BLaER1 (cell line): ENCODE measurements at regions not wholly inside any gene's neighbourhood (a gene's known extent, or its start where the extent isn't known, plus 50 kb on each side); places are given as distances from the start of the nearest gene placed in this dataset.

Source experiments
- H3K27ac ChIP-seq: shearing (Covaris generic); formaldehyde crosslinking; 2 replicates; pipeline ENCODE4 v1.8.1; 2022
- H3K27me3 ChIP-seq: shearing (Covaris generic); formaldehyde crosslinking; 2 replicates; pipeline ENCODE4 v1.8.1; 2022
- H3K36me3 ChIP-seq: shearing (Covaris generic); formaldehyde crosslinking; 2 replicates; pipeline ENCODE4 v1.8.1; 2022
- H3K4me1 ChIP-seq: shearing (Covaris generic); formaldehyde crosslinking; 2 replicates; pipeline ENCODE4 v1.8.1; 2022
- H3K4me2 ChIP-seq: shearing (Covaris generic); formaldehyde crosslinking; 2 replicates; pipeline ENCODE4 v1.8.1; 2022
- H3K4me3 ChIP-seq: shearing (Covaris generic); formaldehyde crosslinking; 2 replicates; pipeline ENCODE4 v1.8.1; 2022
- H3K9ac ChIP-seq: shearing (Covaris generic); formaldehyde crosslinking; 2 replicates; pipeline ENCODE4 v1.8.1; 2022
- H3K9me3 ChIP-seq: shearing (Covaris generic); formaldehyde crosslinking; 2 replicates; pipeline ENCODE4 v1.8.1; 2022
- H4K20me1 ChIP-seq: shearing (Covaris generic); formaldehyde crosslinking; 2 replicates; pipeline ENCODE4 v1.8.1; 2022
- Cebpa-rat ChIP-seq: shearing (Covaris generic); IDR thresholded peaks from 2 replicates; pipeline ENCODE4 v1.8.1; 2022

DNA sequence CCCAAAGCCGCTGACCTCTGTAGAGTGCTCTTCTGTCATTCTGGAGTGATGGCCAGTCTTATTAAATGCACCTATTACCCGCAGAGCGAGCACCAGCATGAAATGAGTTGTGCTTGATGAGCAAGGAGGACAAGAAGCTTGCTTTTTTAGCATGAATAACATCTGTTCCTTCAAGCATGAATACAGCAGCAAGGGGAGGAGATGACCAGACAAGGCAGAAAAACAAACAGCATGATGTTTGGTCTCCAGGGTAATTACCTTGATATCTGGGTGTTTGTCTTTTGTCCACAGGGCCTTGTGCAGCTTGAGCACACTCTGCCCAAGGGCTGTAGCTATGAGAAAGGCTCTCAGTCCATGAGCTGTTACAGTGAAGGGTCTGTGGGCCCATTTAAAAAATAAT, 324.8 kb upstream of the DDX53 start:
- H3K9ac ChIP-seq = no peak overlapping the region; the same call in 1 of the 2 replicates
- no peak overlapping the region; the same call in 1 of the 2 replicates for H3K4me3 ChIP-seq
- H3K4me2 ChIP-seq = peak overlapping the region; percentile 61
- peaks cover 30% of the 10 kb centered on the region for H3K4me1 ChIP-seq
- peak overlapping the region; percentile 60 for H3K27ac ChIP-seq
- no peaks in the 10 kb centered on the region for H3K27me3 ChIP-seq
- no peaks in the 10 kb centered on the region for H4K20me1 ChIP-seq
- no peak for TF ChIP-seq Cebpa-rat
- peaks cover 40% of the 10 kb centered on the region for H3K9me3 ChIP-seq
- H3K36me3 ChIP-seq = no peaks in the 10 kb centered on the region

DNA sequence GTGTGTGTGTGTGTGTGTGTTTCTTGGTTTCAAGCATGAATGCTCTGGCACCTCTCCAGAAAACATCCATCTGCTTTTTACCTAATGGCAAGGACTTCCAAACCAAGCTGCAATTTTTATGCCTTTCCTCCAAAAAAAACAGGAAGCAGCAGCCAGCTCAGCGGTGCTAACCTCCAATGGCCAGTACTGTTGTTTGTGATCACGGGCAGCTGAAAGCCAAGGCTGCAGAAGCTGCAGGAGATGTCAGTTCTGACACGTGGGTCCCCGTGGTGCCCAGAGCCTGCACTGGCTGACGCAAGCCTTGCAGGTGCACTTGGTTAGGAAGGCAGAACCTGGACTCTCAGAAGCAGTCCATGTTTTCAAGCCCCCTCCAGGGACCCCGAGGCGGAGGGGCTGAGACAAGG, 313.6 kb upstream of the DDX53 start:
- peak; percentile 75; the same call in 1 of the 2 replicates for TF ChIP-seq Cebpa-rat
- H4K20me1 ChIP-seq = no peaks in the 10 kb centered on the region
- H3K4me1 ChIP-seq = peaks cover 37% of the 10 kb centered on the region
- H3K9ac ChIP-seq = peak overlapping the region; percentile 53; the same call in 1 of the 2 replicates
- H3K27me3 ChIP-seq = no peaks in the 10 kb centered on the region
- H3K4me2 ChIP-seq = peak overlapping the region; percentile 64
- H3K36me3 ChIP-seq = no peaks in the 10 kb centered on the region
- no peak overlapping the region for H3K4me3 ChIP-seq
- H3K27ac ChIP-seq = peak overlapping the region; percentile 88
- H3K9me3 ChIP-seq = peaks cover 51% of the 10 kb centered on the region

DNA sequence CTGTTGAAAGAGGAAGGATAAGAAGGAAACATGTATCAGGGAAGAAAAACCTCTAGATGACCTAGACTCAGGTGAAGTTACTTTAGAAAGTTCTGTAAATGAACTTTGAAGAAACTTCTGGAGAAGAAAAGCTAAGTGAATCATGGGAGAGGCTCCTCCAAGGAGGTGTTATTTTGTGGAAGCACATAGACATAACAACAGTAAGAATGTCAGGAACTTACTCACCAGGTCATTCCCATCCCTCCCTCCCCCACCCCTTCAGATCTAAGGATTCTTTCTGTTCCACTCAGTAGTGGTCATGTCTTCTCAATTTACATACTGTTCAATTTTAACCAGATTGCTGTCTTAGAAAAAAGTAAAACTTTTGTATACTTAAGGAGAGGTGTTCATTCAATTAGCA, 310.5 kb upstream of the DDX53 start:
- no peak overlapping the region for H3K4me2 ChIP-seq
- no peak overlapping the region for H3K9ac ChIP-seq

DNA sequence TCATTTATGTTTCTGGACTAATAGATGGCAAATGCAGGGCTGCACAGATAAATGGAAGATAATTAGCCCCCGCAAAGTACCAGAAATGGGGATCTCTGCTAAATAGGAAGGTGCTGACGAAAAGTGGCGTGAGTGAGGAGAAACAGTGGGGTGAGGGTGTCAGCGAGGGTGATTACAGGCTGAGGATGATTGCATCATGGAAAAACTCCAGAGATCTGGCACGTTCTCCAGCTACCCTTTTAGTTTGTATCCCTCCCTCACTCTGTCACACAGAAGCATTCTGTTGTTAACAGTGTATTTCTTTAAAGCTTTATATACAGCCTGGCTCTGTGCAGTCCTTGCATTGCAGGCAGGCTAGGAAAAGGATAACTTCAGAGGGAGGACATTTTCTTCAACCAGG, 309.6 kb upstream of the DDX53 start:
- no peaks in the 10 kb centered on the region for H4K20me1 ChIP-seq
- H3K4me3 ChIP-seq = no peak overlapping the region
- no peak overlapping the region for H3K27ac ChIP-seq
- no peak overlapping the region for H3K9ac ChIP-seq
- H3K4me1 ChIP-seq = peaks cover 29% of the 10 kb centered on the region
- H3K4me2 ChIP-seq = no peak overlapping the region
- no peaks in the 10 kb centered on the region for H3K27me3 ChIP-seq
- H3K9me3 ChIP-seq = peaks cover 41% of the 10 kb centered on the region
- H3K36me3 ChIP-seq = no peaks in the 10 kb centered on the region
- TF ChIP-seq Cebpa-rat = no peak

More for the DNA sequence above, 310.5 kb upstream of the DDX53 start:
- H3K27ac ChIP-seq = no peak overlapping the region
- H3K4me1 ChIP-seq = peaks cover 37% of the 10 kb centered on the region
- H4K20me1 ChIP-seq = no peaks in the 10 kb centered on the region
- H3K9me3 ChIP-seq = peaks cover 43% of the 10 kb centered on the region
- H3K27me3 ChIP-seq = no peaks in the 10 kb centered on the region
- H3K4me3 ChIP-seq = no peak overlapping the region
- no peak for TF ChIP-seq Cebpa-rat
- H3K36me3 ChIP-seq = no peaks in the 10 kb centered on the region

DNA sequence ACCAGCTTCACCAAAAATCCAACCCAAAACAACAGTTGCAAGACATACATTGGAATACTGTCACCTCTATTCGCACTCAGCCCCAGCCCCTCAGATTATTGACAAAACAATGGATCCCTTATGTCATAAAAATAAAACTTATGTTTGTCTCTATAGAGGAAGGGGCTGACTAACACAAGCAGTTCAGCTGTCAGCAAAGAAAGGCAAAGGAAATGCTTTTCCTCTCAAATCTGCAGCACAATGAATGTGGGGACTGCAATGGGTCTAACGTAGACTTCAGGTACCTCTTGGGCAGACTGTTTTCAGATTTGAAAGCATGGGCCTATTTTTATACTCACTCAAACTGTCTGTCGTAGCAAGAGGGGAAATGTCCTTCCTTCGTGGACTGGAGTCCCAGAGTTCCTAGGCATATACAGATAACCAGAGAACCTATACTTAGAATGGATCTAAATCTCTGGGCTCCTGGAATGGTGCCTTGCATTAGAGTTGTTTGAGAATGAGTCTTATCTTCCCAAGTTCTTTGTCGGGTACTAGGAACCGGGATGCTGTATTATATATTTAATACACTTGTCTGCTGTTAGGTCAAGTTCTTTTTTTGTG, 307.7 kb upstream of the DDX53 start:
- H3K36me3 ChIP-seq = no peaks in the 10 kb centered on the region
- TF ChIP-seq Cebpa-rat = no peak
- H3K9me3 ChIP-seq = peaks cover 50% of the 10 kb centered on the region
- no peak overlapping the region for H3K4me3 ChIP-seq
- no peaks in the 10 kb centered on the region for H4K20me1 ChIP-seq
- no peak overlapping the region for H3K9ac ChIP-seq
- peaks cover 9% of the 10 kb centered on the region for H3K4me1 ChIP-seq
- H3K4me2 ChIP-seq = no peak overlapping the region
- H3K27me3 ChIP-seq = no peaks in the 10 kb centered on the region
- no peak overlapping the region for H3K27ac ChIP-seq

DNA sequence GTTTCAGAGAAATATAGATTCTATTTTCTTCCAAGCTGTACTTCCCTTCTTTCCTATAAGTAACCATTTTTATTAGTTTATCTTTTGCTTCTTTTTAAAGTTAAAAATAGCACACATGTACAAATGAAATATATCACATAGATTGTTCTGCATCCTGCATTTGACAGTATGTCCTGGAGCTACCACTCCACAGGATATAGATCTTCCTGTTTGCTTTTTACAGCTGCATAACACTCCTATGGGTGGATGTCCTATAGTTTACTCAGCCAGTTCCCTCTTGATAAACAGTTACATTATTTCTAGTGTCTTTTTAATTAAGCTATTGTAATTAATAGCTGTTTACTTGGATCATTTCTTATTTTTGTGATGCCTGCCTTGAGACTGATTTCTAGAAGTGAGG, 301.6 kb upstream of the DDX53 start:
- H3K9me3 ChIP-seq = peaks cover 13% of the 10 kb centered on the region
- H3K9ac ChIP-seq = no peak overlapping the region
- TF ChIP-seq Cebpa-rat = no peak
- H3K27me3 ChIP-seq = no peaks in the 10 kb centered on the region
- H4K20me1 ChIP-seq = no peaks in the 10 kb centered on the region
- peak overlapping the region; percentile 32; the same call in 1 of the 2 replicates for H3K4me2 ChIP-seq
- H3K27ac ChIP-seq = no peak overlapping the region
- H3K4me1 ChIP-seq = peaks cover 7% of the 10 kb centered on the region; the same call in 1 of the 2 replicates
- H3K36me3 ChIP-seq = no peaks in the 10 kb centered on the region
- H3K4me3 ChIP-seq = no peak overlapping the region

DNA sequence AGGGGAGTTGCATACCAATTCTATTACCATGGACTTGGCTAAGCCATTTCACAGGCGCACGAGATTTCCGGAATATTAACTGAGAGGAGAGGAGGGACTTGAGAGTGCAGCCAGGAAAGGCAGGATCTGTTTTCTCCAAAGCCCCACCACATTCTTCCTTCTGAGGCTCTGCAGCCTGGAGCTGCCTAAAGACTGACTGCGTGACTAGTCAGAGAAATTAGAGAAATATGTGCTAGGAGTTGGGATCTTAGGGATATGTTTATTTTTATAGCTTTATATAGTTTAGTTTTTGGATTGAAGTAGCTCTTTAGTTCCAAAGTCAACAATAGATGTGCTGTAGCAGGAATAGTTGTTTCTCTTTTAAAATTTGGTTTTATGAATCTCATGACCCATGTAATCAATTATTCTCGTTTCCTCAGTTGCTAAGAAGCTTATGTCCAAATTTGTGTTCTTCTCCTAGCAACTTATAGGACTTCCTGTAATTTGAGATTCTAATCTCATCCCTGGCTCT, 300.1 kb upstream of the DDX53 start:
- Histone ChIP-seq H3K36me3 (no peaks in the 10 kb centered on the region), H3K9me3 (peaks cover 24% of the 10 kb centered on the region), H4K20me1 (no peaks in the 10 kb centered on the region), H3K9ac (no peak overlapping the region), H3K4me2 (no peak overlapping the region), H3K4me1 (peaks cover 7% of the 10 kb centered on the region; the same call in 1 of the 2 replicates), H3K4me3 (no peak overlapping the region), H3K27me3 (no peaks in the 10 kb centered on the region), H3K27ac (no peak overlapping the region)
- no peak for TF ChIP-seq Cebpa-rat

DNA sequence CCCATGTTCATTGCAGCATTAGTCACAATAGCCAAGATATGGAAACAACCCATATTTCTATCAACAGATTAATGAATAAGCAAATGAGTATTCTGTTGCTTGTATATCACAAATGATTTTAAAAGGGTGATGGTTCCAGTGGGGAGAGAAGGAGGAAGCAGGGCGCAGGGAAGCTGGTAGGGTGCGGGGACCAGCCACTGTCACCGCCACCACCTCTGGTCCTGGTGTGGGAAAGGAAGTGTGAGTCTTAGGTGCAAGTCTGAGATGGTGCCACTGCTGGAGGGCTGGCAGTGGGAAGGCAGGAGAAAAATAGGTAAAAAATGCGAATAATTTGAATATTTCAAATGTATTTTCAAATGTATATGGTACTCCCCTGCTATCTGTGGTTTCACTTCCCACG, 286.8 kb upstream of the DDX53 start:
- Histone ChIP-seq H3K4me3 (no peak overlapping the region), H3K9ac (no peak overlapping the region), H3K27me3 (no peaks in the 10 kb centered on the region), H3K9me3 (no peaks in the 10 kb centered on the region), H4K20me1 (no peaks in the 10 kb centered on the region), H3K4me1 (no peaks in the 10 kb centered on the region), H3K4me2 (no peak overlapping the region), H3K27ac (no peak overlapping the region), H3K36me3 (no peaks in the 10 kb centered on the region)
- no peak for TF ChIP-seq Cebpa-rat

DNA sequence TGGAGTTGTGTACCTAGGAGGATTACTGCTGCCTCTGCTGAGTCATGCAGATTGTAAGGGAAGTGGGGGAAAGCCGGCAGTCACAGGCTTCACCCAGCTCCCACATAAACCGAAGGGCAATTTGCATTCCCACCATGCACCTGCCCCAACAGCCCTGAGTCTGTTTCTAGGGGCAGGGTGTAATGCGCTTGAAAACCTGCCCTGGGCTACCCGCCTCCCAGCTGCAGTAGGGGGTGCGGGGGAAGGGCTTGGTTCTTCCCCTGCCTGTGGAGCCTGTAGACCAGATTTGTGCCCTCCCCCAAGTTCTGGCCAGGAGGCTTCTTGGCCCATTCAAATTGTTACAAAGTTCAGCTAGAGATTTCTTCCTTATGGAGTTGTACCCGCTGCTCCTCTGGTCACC, 269.2 kb upstream of the DDX53 start:
- H3K4me1 ChIP-seq = no peaks in the 10 kb centered on the region
- no peak overlapping the region for H3K27ac ChIP-seq
- H4K20me1 ChIP-seq = no peaks in the 10 kb centered on the region
- H3K4me2 ChIP-seq = no peak overlapping the region
- no peak overlapping the region for H3K9ac ChIP-seq
- no peaks in the 10 kb centered on the region for H3K27me3 ChIP-seq
- no peak overlapping the region for H3K4me3 ChIP-seq
- no peaks in the 10 kb centered on the region for H3K36me3 ChIP-seq
- peaks cover 13% of the 10 kb centered on the region for H3K9me3 ChIP-seq
- TF ChIP-seq Cebpa-rat = no peak

DNA sequence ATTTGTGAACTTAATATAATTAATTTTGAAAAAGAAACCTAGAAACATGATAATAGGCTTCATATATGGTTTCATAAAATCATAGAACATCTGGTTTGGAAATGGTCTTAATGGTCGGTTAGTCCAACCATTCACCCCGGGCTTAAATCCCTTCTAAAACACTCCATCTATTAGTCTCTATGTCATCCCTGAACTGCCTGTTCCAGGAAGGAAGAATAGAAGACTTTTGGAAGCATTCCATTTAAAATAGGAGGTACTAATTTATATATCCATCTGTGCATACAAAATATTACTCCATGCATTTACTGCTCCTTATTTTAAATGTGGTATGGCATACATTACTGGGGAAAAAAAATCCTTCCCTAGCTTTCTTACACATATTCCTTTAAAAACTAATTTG, 262.2 kb upstream of the DDX53 start:
- Histone ChIP-seq H3K4me1 (no peaks in the 10 kb centered on the region), H4K20me1 (no peaks in the 10 kb centered on the region), H3K4me3 (no peak overlapping the region), H3K9ac (no peak overlapping the region), H3K4me2 (no peak overlapping the region), H3K27me3 (no peaks in the 10 kb centered on the region), H3K9me3 (peaks cover 4% of the 10 kb centered on the region), H3K27ac (no peak overlapping the region), H3K36me3 (no peaks in the 10 kb centered on the region)
- no peak for TF ChIP-seq Cebpa-rat
